ENCODE measurements at regions not wholly inside any gene's neighbourhood (a gene's known extent, or its start where the extent isn't known, plus 50 kb on each side); places are given as distances from the start of the nearest gene placed in this dataset.

DNA sequence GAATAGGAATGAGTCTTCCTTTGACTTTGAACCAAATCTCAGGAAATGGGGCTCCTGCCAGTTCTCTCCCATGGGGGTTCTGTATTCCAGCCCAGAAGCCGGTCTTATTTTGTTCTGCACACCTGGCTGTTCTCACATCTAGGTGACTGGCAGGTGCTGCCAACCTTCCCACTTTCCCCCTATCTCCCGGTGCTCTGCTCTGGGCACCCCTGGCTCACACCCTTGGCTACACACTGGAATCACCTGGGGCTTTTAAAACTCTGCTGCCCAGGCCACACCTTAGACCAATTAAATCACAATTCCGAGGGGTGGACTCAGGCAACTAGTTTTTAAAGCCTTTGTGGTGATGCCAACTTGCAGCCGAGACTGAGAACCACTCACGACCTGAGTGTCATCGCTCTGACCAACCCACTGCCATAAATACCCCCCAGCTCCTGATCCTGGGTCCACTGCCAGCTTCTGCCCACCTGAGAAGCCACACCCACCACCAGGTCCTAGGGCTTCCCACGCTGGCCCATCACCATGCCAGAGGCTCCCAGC, 69.2 kb downstream of the KCNF1 start:
- H3K27ac ChIP-seq = no peak overlapping the region
- no peak for TF ChIP-seq CTCF (conservative IDR thresholded peaks at IDR 0.05)
- TF ChIP-seq ZFX (IDR thresholded peaks at IDR 0.05) = no peak

- no peak for TF ChIP-seq CTCF (conservative IDR thresholded peaks at IDR 0.05)
- no peak for TF ChIP-seq ZFX (IDR thresholded peaks at IDR 0.05)
- H3K27ac ChIP-seq = no peak overlapping the region
These were observed 69.7 kb downstream of the KCNF1 start for GRCh38 chr2:10981451-10981850.

- H3K27ac ChIP-seq = no peak overlapping the region
- TF ChIP-seq ZFX (IDR thresholded peaks at IDR 0.05) (no peak), CTCF (conservative IDR thresholded peaks at IDR 0.05) (no peak)
These were observed 70.3 kb downstream of the KCNF1 start for GRCh38 chr2:10981941-10982431.

DNA sequence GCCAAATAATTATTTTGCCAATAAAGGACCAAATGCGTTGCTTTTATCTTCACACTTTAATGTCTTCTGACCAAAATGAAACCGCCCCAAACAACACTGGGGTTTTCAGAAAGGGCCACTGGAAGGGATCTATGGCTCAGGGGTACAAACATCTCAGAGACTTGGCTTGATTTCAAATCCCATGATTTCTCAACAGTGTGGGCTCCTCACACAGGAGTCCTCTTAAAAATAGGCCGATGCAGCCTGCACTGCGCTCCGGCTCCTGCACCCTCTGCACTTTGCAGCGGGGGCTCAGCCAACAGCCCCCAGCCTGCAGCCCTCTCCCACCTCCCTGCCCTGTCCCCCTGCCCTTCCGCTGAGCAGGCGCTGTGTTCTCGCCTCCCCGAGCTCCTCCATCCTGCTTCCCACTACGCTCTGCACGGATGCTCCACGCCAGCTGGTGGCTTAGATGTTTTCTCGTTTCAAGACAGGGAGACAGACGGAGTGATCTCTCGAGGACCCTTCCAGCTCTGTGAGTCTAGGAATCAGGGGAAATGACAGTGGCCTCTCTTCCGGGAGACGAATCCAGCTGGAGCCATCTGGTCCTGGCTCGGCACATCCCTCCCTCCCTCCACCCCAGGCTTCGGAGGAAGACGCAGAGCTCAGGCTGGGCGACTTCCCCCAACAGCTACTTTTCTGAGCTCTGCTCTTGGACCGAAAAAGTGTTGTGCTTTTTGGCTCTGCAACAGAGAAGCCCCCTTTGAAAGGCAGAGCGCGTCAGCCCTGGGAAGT, 71.4 kb downstream of the KCNF1 start:
- TF ChIP-seq ZFX (IDR thresholded peaks at IDR 0.05) = no peak
- TF ChIP-seq CTCF (conservative IDR thresholded peaks at IDR 0.05) = no peak
- no peak overlapping the region for H3K27ac ChIP-seq

- TF ChIP-seq CTCF (conservative IDR thresholded peaks at IDR 0.05) (no peak), ZFX (IDR thresholded peaks at IDR 0.05) (no peak)
- no peak overlapping the region for H3K27ac ChIP-seq
These were observed 72.0 kb downstream of the KCNF1 start for GRCh38 chr2:10983711-10984110.

GRCh38 chr2:10984418-10985135, 72.8 kb downstream of the KCNF1 start:
- TF ChIP-seq CTCF (conservative IDR thresholded peaks at IDR 0.05) = no peak
- no peak for TF ChIP-seq ZFX (IDR thresholded peaks at IDR 0.05)
- H3K27ac ChIP-seq = no peak overlapping the region

DNA sequence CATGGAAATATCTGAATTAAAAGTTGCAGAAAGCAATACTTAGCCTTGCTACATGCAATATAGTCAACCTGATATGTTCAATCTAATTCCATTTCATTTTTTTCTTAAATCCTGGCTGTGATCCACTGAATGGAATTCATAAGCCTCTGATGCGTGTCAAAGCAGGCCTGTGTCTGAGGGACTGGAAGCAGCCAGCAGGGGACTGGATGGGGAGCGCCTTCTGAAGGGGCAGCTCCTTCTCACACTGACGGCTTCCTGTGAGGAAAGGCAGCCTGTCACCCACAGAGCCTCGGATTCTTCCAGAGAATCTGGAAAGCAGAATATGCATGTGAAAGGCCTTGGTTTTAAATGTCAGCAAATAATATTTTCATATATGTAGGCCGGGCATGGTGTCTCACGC, 73.5 kb downstream of the KCNF1 start:
- TF ChIP-seq CTCF (conservative IDR thresholded peaks at IDR 0.05) (no peak), ZFX (IDR thresholded peaks at IDR 0.05) (no peak)
- H3K27ac ChIP-seq = no peak overlapping the region

Data from C4-2B (cell line).